ENCODE measurements at regions not wholly inside any gene's neighbourhood (a gene's known extent, or its start where the extent isn't known, plus 50 kb on each side); places are given as distances from the start of the nearest gene placed in this dataset.

DNA sequence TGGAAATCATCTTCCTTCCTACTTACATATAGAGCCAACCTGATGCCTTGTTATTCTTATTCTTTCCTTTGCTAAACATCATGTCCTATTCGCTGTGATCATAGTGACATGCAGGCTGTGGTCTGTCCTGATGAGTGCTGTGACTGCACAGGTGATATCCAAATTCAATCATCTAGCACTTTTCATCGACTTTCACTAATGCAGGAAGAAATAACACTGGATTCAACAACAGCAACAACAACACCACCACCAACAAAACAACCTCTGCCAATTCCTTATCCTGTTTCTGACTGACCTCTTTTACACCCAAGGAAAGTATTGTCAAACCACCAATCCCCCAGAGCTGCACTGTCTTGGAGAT lies 203.2 kb upstream of the PHYHIPL start:
- in situ Hi-C loops (cut with MboI; ENCODE audit: low sequenced_read_pairs, unreplicated experiment) = loop anchor here (25.0 kb wide), 1 partner anchor 639 kb away; no protein-coding TSS in a partner anchor
- TF ChIP-seq, protein P1, sequence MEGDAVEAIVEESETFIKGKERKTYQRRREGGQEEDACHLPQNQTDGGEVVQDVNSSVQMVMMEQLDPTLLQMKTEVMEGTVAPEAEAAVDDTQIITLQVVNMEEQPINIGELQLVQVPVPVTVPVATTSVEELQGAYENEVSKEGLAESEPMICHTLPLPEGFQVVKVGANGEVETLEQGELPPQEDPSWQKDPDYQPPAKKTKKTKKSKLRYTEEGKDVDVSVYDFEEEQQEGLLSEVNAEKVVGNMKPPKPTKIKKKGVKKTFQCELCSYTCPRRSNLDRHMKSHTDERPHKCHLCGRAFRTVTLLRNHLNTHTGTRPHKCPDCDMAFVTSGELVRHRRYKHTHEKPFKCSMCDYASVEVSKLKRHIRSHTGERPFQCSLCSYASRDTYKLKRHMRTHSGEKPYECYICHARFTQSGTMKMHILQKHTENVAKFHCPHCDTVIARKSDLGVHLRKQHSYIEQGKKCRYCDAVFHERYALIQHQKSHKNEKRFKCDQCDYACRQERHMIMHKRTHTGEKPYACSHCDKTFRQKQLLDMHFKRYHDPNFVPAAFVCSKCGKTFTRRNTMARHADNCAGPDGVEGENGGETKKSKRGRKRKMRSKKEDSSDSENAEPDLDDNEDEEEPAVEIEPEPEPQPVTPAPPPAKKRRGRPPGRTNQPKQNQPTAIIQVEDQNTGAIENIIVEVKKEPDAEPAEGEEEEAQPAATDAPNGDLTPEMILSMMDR (IDR thresholded peaks at IDR 0.05; ENCODE audit: borderline replicate concordance, control extremely low read depth, extremely low read depth, insufficient read depth, missing control alignments) = no peak
- DNase-seq (ENCODE audit: low spot score) = no peak

DNA sequence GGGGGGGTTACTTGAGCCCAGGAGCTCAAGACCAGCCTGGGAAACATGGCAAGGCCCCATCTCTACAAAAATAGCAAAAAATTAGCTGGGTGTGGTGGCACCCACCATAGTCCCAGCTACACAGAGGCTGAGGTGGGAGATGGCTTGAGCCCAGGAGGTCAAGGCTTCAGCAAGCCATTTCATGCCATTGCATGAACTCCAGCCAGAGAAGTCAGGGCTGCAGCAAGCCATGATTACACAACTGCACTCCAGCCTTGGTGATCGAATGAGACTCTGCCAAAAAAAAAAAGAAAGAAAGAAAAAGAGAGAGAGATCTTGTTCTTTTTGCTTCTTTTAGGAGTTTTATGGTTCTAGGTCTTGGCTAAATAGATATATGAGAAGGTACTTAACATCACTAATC lies 200.2 kb upstream of the PHYHIPL start:
- TF ChIP-seq, protein P1 (IDR thresholded peaks at IDR 0.05; ENCODE audit: borderline replicate concordance, control extremely low read depth, extremely low read depth, insufficient read depth, missing control alignments) = no peak
- in situ Hi-C loops (cut with MboI; ENCODE audit: low sequenced_read_pairs, unreplicated experiment) = no loop called here
- no peak for DNase-seq (ENCODE audit: low spot score)

DNA sequence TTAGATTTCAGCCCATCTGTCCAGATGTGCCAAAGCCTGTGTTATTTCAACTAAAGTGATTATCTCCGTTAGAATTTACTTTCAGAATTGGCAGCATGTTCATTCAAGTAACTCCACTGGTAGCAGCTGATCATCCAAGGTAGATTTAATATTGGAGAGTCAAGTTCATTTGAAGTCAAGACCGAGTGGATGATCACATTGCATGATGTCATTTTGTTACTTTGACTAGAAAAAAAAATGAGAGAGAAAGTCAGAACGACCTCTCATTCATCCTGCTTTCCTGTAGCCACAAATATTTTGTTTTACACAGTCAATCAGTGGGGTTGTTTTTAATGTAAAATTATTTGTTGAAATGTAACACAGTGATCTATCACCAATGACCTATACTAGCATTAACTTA lies 196.7 kb upstream of the PHYHIPL start:
- TF ChIP-seq, protein P1 (IDR thresholded peaks at IDR 0.05; ENCODE audit: borderline replicate concordance, control extremely low read depth, extremely low read depth, insufficient read depth, missing control alignments) = no peak
- no peak for DNase-seq (ENCODE audit: low spot score)
- in situ Hi-C loops (cut with MboI; ENCODE audit: low sequenced_read_pairs, unreplicated experiment) = no loop called here

DNA sequence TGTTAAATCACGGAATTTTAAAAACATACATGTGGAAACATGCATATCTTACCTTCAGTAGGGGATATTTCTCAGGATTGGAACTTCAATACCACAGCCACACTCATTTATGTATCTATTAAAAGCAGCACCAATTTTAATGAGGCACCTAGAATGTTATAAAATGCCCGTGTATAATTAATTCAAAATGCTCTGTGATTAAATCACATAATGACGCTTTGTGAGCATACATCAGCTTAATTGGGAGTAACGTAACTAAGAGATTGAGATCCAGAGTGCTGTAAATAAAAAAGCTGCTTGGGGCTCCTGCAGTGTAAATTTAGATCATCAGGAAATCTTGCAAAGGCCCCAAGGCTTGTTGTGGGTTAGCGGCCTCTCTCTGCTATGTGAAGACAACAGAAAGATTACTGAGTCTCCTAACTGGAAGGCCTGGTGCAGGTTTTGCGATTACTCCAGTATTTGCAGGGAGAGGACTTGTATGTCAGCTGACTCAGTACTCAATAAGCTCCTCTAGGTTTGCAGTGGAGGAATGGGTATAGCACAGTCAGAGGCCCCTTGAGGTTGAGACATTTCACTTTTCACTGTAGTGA lies 195.5 kb upstream of the PHYHIPL start:
- no peak for DNase-seq (ENCODE audit: low spot score)
- in situ Hi-C loops (cut with MboI; ENCODE audit: low sequenced_read_pairs, unreplicated experiment) = no loop called here
- TF ChIP-seq, protein P1 (IDR thresholded peaks at IDR 0.05; ENCODE audit: borderline replicate concordance, control extremely low read depth, extremely low read depth, insufficient read depth, missing control alignments) = no peak

DNA sequence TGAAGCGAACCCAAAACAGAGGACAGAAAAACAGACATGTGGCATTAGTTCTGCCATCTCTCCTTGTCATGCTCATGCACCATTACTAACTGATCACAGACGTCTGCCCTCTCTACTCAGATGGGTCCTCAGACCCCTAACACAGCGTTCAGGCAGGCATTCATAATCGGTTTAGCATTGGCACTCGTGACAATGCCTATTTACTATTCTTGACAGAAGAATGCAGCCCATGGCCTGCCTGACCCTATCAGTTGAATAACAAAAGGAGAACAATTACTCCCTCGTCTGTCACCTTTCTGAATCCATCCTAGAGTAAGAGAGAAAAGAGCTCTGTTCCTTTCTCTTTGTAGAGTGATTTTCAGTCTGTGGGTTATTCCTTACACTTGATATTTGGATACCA lies 194.6 kb upstream of the PHYHIPL start:
- in situ Hi-C loops (cut with MboI; ENCODE audit: low sequenced_read_pairs, unreplicated experiment) = no loop called here
- no peak for DNase-seq (ENCODE audit: low spot score)
- TF ChIP-seq, protein P1 (IDR thresholded peaks at IDR 0.05; ENCODE audit: borderline replicate concordance, control extremely low read depth, extremely low read depth, insufficient read depth, missing control alignments) = no peak

DNA sequence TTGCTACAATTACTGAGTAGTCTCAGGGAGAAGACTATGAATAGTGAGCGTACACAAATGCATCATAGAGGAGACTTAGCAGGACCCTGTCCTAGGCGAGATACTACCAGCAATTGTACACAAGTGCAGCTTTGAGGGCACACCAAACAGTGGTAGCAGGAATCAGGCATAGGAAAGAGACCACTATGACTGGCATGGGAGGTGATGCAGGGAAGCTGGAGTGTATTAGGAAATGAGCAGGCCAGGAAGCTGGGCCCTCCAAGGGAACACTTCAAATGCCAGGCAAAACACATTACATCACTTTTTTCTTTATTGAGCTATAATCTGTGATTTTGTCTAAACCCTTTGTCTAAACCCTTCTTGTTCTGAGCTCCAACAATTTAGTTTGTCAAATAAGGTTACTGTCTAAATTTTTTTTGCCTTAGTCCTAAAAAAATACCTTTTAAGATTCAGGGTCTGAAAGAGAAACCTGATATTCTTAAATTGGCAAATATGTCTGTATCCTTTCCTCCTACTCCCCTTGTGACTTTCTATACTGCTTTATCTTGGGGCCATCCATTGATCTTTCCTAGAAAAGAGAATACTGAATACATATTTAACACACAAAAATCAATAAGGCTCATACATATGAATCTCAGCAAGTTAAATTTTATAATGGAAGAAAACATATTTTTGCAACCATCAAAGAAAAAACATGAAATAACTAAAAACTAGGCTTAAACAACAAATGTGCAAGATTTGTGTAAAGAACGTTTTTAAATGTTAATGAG lies 193.8 kb upstream of the PHYHIPL start:
- no peak for DNase-seq (ENCODE audit: low spot score)
- in situ Hi-C loops (cut with MboI; ENCODE audit: low sequenced_read_pairs, unreplicated experiment) = no loop called here
- TF ChIP-seq, protein P1 (IDR thresholded peaks at IDR 0.05; ENCODE audit: borderline replicate concordance, control extremely low read depth, extremely low read depth, insufficient read depth, missing control alignments) = no peak
